Panc1 (cell line): ENCODE measurements at regions not wholly inside any gene's neighbourhood (a gene's known extent, or its start where the extent isn't known, plus 50 kb on each side); places are given as distances from the start of the nearest gene placed in this dataset.

ENCODE experiments used
- ATAC-seq: fragments of 200-7000 bp; cut with Tn5 transposase; 2 replicates; pipeline ENCODE4 v1.9.1; 2020; ENCODE audit warnings: mild to moderate bottlenecking, moderate library complexity
- BruUV-seq: library from RNA; stranded (reverse); fragments of 400-500 nt; replicated peaks from 2 replicates; lab custom pipeline; 2021; lab: Mats Ljungman, UMichigan
- CTCF ChIA-PET: fragments of 300-600 bp; sonication (Branson Sonifier 250); formaldehyde crosslinking; loops from one replicate; lab custom pipeline; 2022; ENCODE audit warnings: antibody characterized with exemption; lab: Charles Lee
- POLR2A ChIA-PET: fragments of 300-600 bp; sonication (Branson Sonifier 250); formaldehyde crosslinking; loops from one replicate; lab custom pipeline; 2022; ENCODE audit warnings: antibody characterized with exemption; lab: Charles Lee
- DNase-seq: peaks from one replicate; pipeline ENCODE4 v3.0.0-alpha.2; 2010; ENCODE audit warnings: low read depth, low spot score
- H3K27ac ChIP-seq: 2 replicates; pipeline ENCODE4 v1.5.1; 2011; ENCODE audit warnings: mild to moderate bottlenecking, low read length, inconsistent platforms
- H3K27me3 ChIP-seq: fragments of 200-500 bp; sonication (Bioruptor generic); 2 replicates; pipeline ENCODE4 v1.6.0; 2014; ENCODE audit warnings: low read length, inconsistent platforms; ENCODE audit not compliant: control insufficient read depth, insufficient read depth
- H3K36me3 ChIP-seq: fragments of 200-500 bp; sonication (Bioruptor generic); 2 replicates; pipeline ENCODE4 v1.5.1; 2014; ENCODE audit warnings: inconsistent platforms, mild to moderate bottlenecking, low read length, moderate library complexity; ENCODE audit not compliant: control insufficient read depth, insufficient read depth
- H3K4me1 ChIP-seq: 2 replicates; pipeline ENCODE4 v1.5.1; 2011; ENCODE audit warnings: inconsistent platforms, mild to moderate bottlenecking, low read length, moderate library complexity; ENCODE audit not compliant: control insufficient read depth, insufficient read depth
- H3K4me3 ChIP-seq, 2 experiments: 2 replicates each; pipeline ENCODE4 v1.5.1; 2011 to 2012; ENCODE audit warnings: low read depth in 2 of 2, low read length in 2 of 2, mild to moderate bottlenecking in 2 of 2, inconsistent platforms in 1 of 2, moderate library complexity in 1 of 2
- H3K9me3 ChIP-seq: fragments of 200-500 bp; sonication (Bioruptor generic); 2 replicates; pipeline ENCODE4 v1.5.1; 2014; ENCODE audit warnings: low read depth, mild to moderate bottlenecking, inconsistent platforms, low read length, moderate library complexity; ENCODE audit not compliant: control insufficient read depth, insufficient read depth
- POLR2AphosphoS5 ChIP-seq: IDR thresholded peaks from 2 replicates; pipeline ENCODE4 v1.6.1; 2012; ENCODE audit warnings: mild to moderate bottlenecking, low read depth, low read length, moderate library complexity
- SIN3A ChIP-seq: IDR thresholded peaks from 2 replicates; pipeline ENCODE4 v1.6.1; 2012; ENCODE audit warnings: low read depth, mild to moderate bottlenecking, low read length, moderate library complexity, borderline replicate concordance; ENCODE audit not compliant: insufficient read depth
- TCF7L2 ChIP-seq: IDR thresholded peaks from 2 replicates; pipeline ENCODE4 v1.6.1; 2011; ENCODE audit warnings: mild to moderate bottlenecking, low read depth, low read length, inconsistent platforms
- in situ Hi-C: cut with HindIII; loops from 2 replicates; pipeline ENCODE4 v1.10.0; 2016; ENCODE audit warnings: low sequenced_read_pairs, low pct_unique_long_range_greater_than_20kb
- intact Hi-C: fragments of 100-400 bp; cut with micrococcal nuclease; formaldehyde crosslinking; loops from one replicate; pipeline ENCODE4 v1.10.0; 2022; ENCODE audit not compliant: unreplicated experiment
- TF ChIP-seq, protein P1 (sequence below): fragments of 450-650 bp; IDR thresholded peaks from 2 replicates; pipeline ENCODE4 v1.5.1; 2017; ENCODE audit warnings: mild to moderate bottlenecking
- TF ChIP-seq, protein P2 (sequence below), 2 experiments: IDR thresholded peaks; 2 replicates each; pipeline ENCODE4 v1.6.1; 2011 to 2012; ENCODE audit warnings: low read depth in 2 of 2, control low read depth in 1 of 2, low read length in 1 of 2, mild to moderate bottlenecking in 1 of 2, moderate library complexity in 1 of 2; ENCODE audit not compliant: insufficient read depth in 1 of 2

DNA sequence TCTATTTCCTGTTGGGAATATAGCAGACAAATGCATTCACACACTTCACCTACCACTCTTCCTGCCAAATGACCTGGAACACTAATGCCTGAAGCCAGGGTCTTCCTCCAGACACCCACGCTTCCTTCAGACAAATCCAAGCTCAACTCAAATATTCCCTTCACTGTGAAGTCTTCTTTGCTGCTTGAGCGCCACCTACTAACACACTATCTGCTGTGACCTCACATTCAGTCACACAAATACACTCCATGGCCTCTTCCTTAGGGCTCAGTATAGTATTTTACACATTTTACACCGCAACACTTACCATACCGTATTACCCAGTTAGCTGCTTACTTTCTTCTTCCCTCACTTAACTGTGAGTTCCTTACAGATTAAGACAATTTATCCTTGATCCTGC lies 149.4 kb downstream of the SHOX2 start:
- intact Hi-C loops (no loop called here), in situ Hi-C loops (no loop called here)
- Histone ChIP-seq H3K27me3 (0 out of 2 replicates have a peak, but pooled peaks cover 2% of the 10 kb centered on the region), H3K4me1 (no peaks in the 10 kb centered on the region), H3K36me3 (no peaks in the 10 kb centered on the region), H3K9me3 (no peaks in the 10 kb centered on the region), H3K27ac (no peak overlapping the region), H3K4me3 (no peak overlapping the region)
- TF ChIP-seq POLR2AphosphoS5, result no peak
- TF ChIP-seq SIN3A, result no peak
- no peak for TF ChIP-seq TCF7L2
- TF ChIP-seq, protein P1, sequence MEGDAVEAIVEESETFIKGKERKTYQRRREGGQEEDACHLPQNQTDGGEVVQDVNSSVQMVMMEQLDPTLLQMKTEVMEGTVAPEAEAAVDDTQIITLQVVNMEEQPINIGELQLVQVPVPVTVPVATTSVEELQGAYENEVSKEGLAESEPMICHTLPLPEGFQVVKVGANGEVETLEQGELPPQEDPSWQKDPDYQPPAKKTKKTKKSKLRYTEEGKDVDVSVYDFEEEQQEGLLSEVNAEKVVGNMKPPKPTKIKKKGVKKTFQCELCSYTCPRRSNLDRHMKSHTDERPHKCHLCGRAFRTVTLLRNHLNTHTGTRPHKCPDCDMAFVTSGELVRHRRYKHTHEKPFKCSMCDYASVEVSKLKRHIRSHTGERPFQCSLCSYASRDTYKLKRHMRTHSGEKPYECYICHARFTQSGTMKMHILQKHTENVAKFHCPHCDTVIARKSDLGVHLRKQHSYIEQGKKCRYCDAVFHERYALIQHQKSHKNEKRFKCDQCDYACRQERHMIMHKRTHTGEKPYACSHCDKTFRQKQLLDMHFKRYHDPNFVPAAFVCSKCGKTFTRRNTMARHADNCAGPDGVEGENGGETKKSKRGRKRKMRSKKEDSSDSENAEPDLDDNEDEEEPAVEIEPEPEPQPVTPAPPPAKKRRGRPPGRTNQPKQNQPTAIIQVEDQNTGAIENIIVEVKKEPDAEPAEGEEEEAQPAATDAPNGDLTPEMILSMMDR, result no peak
- TF ChIP-seq, protein P2, sequence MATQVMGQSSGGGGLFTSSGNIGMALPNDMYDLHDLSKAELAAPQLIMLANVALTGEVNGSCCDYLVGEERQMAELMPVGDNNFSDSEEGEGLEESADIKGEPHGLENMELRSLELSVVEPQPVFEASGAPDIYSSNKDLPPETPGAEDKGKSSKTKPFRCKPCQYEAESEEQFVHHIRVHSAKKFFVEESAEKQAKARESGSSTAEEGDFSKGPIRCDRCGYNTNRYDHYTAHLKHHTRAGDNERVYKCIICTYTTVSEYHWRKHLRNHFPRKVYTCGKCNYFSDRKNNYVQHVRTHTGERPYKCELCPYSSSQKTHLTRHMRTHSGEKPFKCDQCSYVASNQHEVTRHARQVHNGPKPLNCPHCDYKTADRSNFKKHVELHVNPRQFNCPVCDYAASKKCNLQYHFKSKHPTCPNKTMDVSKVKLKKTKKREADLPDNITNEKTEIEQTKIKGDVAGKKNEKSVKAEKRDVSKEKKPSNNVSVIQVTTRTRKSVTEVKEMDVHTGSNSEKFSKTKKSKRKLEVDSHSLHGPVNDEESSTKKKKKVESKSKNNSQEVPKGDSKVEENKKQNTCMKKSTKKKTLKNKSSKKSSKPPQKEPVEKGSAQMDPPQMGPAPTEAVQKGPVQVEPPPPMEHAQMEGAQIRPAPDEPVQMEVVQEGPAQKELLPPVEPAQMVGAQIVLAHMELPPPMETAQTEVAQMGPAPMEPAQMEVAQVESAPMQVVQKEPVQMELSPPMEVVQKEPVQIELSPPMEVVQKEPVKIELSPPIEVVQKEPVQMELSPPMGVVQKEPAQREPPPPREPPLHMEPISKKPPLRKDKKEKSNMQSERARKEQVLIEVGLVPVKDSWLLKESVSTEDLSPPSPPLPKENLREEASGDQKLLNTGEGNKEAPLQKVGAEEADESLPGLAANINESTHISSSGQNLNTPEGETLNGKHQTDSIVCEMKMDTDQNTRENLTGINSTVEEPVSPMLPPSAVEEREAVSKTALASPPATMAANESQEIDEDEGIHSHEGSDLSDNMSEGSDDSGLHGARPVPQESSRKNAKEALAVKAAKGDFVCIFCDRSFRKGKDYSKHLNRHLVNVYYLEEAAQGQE (IDR thresholded peaks at IDR 0.05; ENCODE audit: insufficient read depth in 1 of 2, low read depth in 2 of 2, low read length in 1 of 2), result no peak
- ATAC-seq (no peak), DNase-seq (no peak)
- ChIA-PET POLR2A (no interaction called here), CTCF (interaction anchor here (0.6 kb wide), 1 partner anchor 346 kb away, joined by 3 read pairs; no protein-coding TSS in a partner anchor)
- BruUV-seq, result no TSS peak

DNA sequence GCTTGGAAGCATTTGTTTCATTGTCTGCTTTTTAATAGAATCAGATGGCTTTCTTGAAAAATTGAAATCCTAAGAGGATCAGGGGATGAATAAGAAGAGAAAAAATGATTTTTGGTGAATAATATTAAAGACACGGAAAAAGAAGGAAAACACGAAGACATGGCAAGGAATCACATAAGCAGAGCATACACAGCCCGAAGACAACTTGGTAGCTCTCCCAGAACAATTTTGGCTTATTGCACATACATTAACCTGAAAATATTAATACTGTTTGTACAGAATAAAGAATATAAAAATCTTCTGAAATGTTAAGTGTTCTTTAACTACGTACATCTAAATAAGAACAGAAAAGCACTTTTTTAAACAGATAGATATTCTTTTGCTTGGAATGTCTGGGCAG lies 150.0 kb downstream of the SHOX2 start:
- Histone ChIP-seq H3K27me3 (0 out of 2 replicates have a peak, but pooled peaks cover 2% of the 10 kb centered on the region), H3K27ac (no peak overlapping the region), H3K36me3 (no peaks in the 10 kb centered on the region), H3K4me3 (no peak overlapping the region), H3K9me3 (no peaks in the 10 kb centered on the region), H3K4me1 (no peaks in the 10 kb centered on the region)
- in situ Hi-C loops, result no loop called here
- DNase-seq, result no peak
- intact Hi-C loops, result no loop called here
- CTCF ChIA-PET, result no interaction called here
- TF ChIP-seq POLR2AphosphoS5 (no peak), TCF7L2 (no peak)
- BruUV-seq, result no TSS peak
- POLR2A ChIA-PET, result no interaction called here
- no peak for ATAC-seq

DNA sequence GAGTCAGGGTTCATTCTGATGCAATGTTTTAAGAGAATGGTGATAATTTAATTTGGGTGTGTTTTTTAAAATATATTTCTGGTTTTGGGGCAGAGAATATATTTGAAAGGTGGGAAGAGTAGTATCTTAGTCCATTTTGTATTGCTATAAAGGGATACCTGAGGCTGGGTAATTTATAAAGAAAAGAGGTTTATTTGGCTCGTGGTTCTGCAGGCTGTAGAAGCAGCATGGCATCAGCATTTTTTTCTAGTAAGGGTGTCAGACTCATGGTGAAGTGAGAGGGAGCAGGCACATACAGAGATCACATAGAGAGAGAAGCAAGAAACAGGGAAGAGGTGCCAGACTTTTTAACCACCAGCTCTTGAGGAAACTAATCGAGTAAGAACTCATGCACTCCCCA lies 152.7 kb downstream of the SHOX2 start:
- DNase-seq (no peak), ATAC-seq (no peak)
- ChIA-PET CTCF (no interaction called here), POLR2A (no interaction called here)
- no peaks in the 10 kb centered on the region for H3K27me3 ChIP-seq
- H3K36me3 ChIP-seq, result no peaks in the 10 kb centered on the region
- intact Hi-C loops (no loop called here), in situ Hi-C loops (no loop called here)
- TF ChIP-seq POLR2AphosphoS5 (no peak), TCF7L2 (no peak), SIN3A (no peak)
- TF ChIP-seq, protein P2 (IDR thresholded peaks at IDR 0.05; ENCODE audit: insufficient read depth in 1 of 2, low read depth in 2 of 2, low read length in 1 of 2), result no peak
- TF ChIP-seq, protein P1, result no peak
- H3K4me3 ChIP-seq, result no peak overlapping the region
- no peak overlapping the region for H3K27ac ChIP-seq
- no peaks in the 10 kb centered on the region for H3K9me3 ChIP-seq
- H3K4me1 ChIP-seq, result no peaks in the 10 kb centered on the region
- BruUV-seq, result no TSS peak
